WTC11 (cell line): ENCODE measurements at regions not wholly inside any gene's neighbourhood (a gene's known extent, or its start where the extent isn't known, plus 50 kb on each side); places are given as distances from the start of the nearest gene placed in this dataset.

Experiments
- ATAC-seq: fragments of 200-7000 bp; cut with Tn5 transposase; 2 replicates; pipeline ENCODE4 v1.10.0; 2021; ENCODE audit warnings: mild to moderate bottlenecking, moderate library complexity
- CTCF ChIA-PET: fragments of 300-600 bp; sonication (Branson Sonifier 250); formaldehyde crosslinking; loops from one replicate; lab custom pipeline; 2021; ENCODE audit warnings: antibody characterized with exemption; lab: Charles Lee
- POLR2A ChIA-PET: fragments of 350-600 bp; sonication (Branson Sonifier 250); formaldehyde crosslinking; loops from one replicate; lab custom pipeline; 2021; ENCODE audit warnings: antibody characterized with exemption; lab: Charles Lee
- DNase-seq: peaks from one replicate; pipeline ENCODE4 v3.0.0; 2021; ENCODE audit warnings: low spot score
- H3K27ac Mint-ChIP-seq: 2 replicates; pipeline ENCODE4 v1.8.0; 2021; ENCODE audit warnings: mixed read lengths
- H3K27me3 Mint-ChIP-seq: 2 replicates; pipeline ENCODE4 v1.8.0; 2021; ENCODE audit warnings: low read depth, mild to moderate bottlenecking, moderate library complexity, mixed read lengths
- H3K36me3 Mint-ChIP-seq: 2 replicates; pipeline ENCODE4 v1.8.0; 2021; ENCODE audit warnings: mixed read lengths
- H3K4me1 Mint-ChIP-seq: 2 replicates; pipeline ENCODE4 v1.8.0; 2022; ENCODE audit warnings: mixed read lengths
- H3K4me3 Mint-ChIP-seq: 2 replicates; pipeline ENCODE4 v1.8.0; 2021; ENCODE audit warnings: mild to moderate bottlenecking, moderate library complexity, mixed read lengths
- H3K9me3 Mint-ChIP-seq: 2 replicates; pipeline ENCODE4 v1.8.0; 2021; ENCODE audit warnings: mixed read lengths
- CREB1 ChIP-seq: sonication (generic); formaldehyde crosslinking; IDR thresholded peaks from 2 replicates; pipeline ENCODE4 v1.8.0; 2023; ENCODE audit warnings: mild to moderate bottlenecking, missing genetic modification reagents
- IRF2 ChIP-seq: sonication (generic); formaldehyde crosslinking; IDR thresholded peaks from 2 replicates; pipeline ENCODE4 v1.8.0; 2022; ENCODE audit warnings: low read depth, missing genetic modification reagents, borderline replicate concordance
- JUN ChIP-seq: sonication (generic); formaldehyde crosslinking; IDR thresholded peaks from 2 replicates; pipeline ENCODE4 v1.8.0; 2023; ENCODE audit warnings: mild to moderate bottlenecking, missing genetic modification reagents
- MXD4 ChIP-seq: fragments of 250-450 bp; sonication (Bioruptor Pico); IDR thresholded peaks from 2 replicates; pipeline ENCODE4 v1.8.0; 2021; ENCODE audit warnings: mild to moderate bottlenecking, moderate library complexity, borderline replicate concordance
- NR1H2 ChIP-seq: sonication (generic); formaldehyde crosslinking; IDR thresholded peaks from 2 replicates; pipeline ENCODE4 v1.9.0; 2021; ENCODE audit warnings: mild to moderate bottlenecking, moderate library complexity, missing genetic modification reagents
- OVOL2 ChIP-seq: fragments of 250-450 bp; sonication (Bioruptor Pico); IDR thresholded peaks from 2 replicates; pipeline ENCODE4 v1.9.0; 2021; ENCODE audit warnings: mild to moderate bottlenecking, borderline replicate concordance
- SP1 ChIP-seq: sonication (generic); formaldehyde crosslinking; conservative IDR thresholded peaks from 2 replicates; pipeline ENCODE4 v1.8.1; 2022; ENCODE audit warnings: missing genetic modification reagents
- TF ChIP-seq, protein P1 (sequence below): sonication (generic); formaldehyde crosslinking; IDR thresholded peaks from 2 replicates; pipeline ENCODE4 v1.8.0; 2023; ENCODE audit warnings: missing genetic modification reagents
- TF ChIP-seq, protein P2 (sequence below): sonication (generic); formaldehyde crosslinking; IDR thresholded peaks from 2 replicates; pipeline ENCODE4 v1.8.0; 2022; ENCODE audit warnings: mild to moderate bottlenecking, missing genetic modification reagents
- TF ChIP-seq, protein P3 (sequence below): sonication (generic); formaldehyde crosslinking; IDR thresholded peaks from 2 replicates; pipeline ENCODE4 v1.8.1; 2023; ENCODE audit warnings: mild to moderate bottlenecking, missing genetic modification reagents, borderline replicate concordance
- TF ChIP-seq, protein P4 (sequence below): sonication (generic); formaldehyde crosslinking; conservative IDR thresholded peaks from 2 replicates; pipeline ENCODE4 v1.8.1; 2023; ENCODE audit warnings: mild to moderate bottlenecking, low read depth, missing genetic modification reagents, moderate library complexity
- TF ChIP-seq, protein P5 (sequence below): sonication (generic); formaldehyde crosslinking; IDR thresholded peaks from 2 replicates; pipeline ENCODE4 v1.8.0; 2023; ENCODE audit warnings: mild to moderate bottlenecking, missing genetic modification reagents
- TF ChIP-seq, protein P6 (sequence below): sonication (generic); formaldehyde crosslinking; IDR thresholded peaks from 2 replicates; pipeline ENCODE4 v1.8.1; 2023; ENCODE audit warnings: mild to moderate bottlenecking, missing genetic modification reagents

DNA sequence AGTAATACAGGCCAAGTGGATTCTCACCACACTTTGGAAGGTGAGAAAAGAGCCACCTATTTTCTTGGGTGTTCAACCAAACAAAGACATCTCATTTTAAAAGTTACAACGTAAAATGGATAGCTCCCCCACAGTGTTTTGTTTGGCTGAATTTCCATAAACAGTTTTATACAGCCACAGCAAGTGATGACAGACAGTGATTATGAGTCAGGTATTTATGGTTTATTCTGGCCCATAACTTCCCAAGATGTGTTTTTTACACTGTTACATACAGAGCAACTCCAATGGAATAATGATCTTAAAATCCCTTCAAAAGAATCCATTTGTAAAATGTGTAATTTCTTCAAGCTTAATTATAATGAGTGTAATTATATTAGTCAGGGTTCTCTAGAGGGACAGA lies 421.3 kb downstream of the TLE1 start:
- no peaks in the 10 kb centered on the region for H3K4me1 Mint-ChIP-seq
- ChIA-PET CTCF (no interaction called here), POLR2A (interaction anchor here (0.6 kb wide), 1 partner anchor 1221 kb away, joined by 3 read pairs; no protein-coding TSS in a partner anchor)
- TF ChIP-seq, protein P1, sequence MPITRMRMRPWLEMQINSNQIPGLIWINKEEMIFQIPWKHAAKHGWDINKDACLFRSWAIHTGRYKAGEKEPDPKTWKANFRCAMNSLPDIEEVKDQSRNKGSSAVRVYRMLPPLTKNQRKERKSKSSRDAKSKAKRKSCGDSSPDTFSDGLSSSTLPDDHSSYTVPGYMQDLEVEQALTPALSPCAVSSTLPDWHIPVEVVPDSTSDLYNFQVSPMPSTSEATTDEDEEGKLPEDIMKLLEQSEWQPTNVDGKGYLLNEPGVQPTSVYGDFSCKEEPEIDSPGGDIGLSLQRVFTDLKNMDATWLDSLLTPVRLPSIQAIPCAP (CRISPR knock-in tag) = no peak
- no peak for TF ChIP-seq CREB1
- TF ChIP-seq, protein P2, sequence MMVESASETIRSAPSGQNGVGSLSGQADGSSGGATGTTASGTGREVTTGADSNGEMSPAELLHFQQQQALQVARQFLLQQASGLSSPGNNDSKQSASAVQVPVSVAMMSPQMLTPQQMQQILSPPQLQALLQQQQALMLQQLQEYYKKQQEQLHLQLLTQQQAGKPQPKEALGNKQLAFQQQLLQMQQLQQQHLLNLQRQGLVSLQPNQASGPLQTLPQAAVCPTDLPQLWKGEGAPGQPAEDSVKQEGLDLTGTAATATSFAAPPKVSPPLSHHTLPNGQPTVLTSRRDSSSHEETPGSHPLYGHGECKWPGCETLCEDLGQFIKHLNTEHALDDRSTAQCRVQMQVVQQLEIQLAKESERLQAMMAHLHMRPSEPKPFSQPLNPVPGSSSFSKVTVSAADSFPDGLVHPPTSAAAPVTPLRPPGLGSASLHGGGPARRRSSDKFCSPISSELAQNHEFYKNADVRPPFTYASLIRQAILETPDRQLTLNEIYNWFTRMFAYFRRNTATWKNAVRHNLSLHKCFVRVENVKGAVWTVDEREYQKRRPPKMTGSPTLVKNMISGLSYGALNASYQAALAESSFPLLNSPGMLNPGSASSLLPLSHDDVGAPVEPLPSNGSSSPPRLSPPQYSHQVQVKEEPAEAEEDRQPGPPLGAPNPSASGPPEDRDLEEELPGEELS (CRISPR knock-in tag) = no peak
- no peak for TF ChIP-seq JUN (CRISPR knock-in tag)
- TF ChIP-seq MXD4 (CRISPR knock-in tag) = no peak
- TF ChIP-seq, protein P3, sequence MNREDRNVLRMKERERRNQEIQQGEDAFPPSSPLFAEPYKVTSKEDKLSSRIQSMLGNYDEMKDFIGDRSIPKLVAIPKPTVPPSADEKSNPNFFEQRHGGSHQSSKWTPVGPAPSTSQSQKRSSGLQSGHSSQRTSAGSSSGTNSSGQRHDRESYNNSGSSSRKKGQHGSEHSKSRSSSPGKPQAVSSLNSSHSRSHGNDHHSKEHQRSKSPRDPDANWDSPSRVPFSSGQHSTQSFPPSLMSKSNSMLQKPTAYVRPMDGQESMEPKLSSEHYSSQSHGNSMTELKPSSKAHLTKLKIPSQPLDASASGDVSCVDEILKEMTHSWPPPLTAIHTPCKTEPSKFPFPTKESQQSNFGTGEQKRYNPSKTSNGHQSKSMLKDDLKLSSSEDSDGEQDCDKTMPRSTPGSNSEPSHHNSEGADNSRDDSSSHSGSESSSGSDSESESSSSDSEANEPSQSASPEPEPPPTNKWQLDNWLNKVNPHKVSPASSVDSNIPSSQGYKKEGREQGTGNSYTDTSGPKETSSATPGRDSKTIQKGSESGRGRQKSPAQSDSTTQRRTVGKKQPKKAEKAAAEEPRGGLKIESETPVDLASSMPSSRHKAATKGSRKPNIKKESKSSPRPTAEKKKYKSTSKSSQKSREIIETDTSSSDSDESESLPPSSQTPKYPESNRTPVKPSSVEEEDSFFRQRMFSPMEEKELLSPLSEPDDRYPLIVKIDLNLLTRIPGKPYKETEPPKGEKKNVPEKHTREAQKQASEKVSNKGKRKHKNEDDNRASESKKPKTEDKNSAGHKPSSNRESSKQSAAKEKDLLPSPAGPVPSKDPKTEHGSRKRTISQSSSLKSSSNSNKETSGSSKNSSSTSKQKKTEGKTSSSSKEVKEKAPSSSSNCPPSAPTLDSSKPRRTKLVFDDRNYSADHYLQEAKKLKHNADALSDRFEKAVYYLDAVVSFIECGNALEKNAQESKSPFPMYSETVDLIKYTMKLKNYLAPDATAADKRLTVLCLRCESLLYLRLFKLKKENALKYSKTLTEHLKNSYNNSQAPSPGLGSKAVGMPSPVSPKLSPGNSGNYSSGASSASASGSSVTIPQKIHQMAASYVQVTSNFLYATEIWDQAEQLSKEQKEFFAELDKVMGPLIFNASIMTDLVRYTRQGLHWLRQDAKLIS (CRISPR knock-in tag) = no peak
- no peak for ATAC-seq
- peaks cover 49% of the 10 kb centered on the region for H3K9me3 Mint-ChIP-seq
- DNase-seq = no peak
- no peak overlapping the region for H3K4me3 Mint-ChIP-seq
- no peaks in the 10 kb centered on the region for H3K27me3 Mint-ChIP-seq
- no peak overlapping the region for H3K27ac Mint-ChIP-seq
- H3K36me3 Mint-ChIP-seq = peaks cover 12% of the 10 kb centered on the region

DNA sequence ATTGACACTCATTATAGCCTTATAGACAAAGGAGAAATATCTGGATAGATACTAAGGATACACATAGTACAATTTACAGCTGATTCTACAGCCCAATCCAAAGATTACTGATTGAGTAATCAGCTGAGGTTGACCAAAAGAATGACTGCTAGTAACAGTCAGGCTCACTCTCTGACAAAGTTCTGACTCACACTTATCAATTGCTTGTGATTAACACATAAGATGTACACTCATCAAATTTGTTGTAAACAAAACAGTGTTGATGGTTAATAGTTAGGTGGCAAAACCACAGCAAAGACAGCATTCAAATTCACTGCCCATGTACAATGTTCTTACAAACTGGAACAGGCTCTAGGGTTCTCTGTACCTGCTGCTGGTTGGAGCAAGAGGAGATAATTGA lies 422.7 kb downstream of the TLE1 start:
- Mint-ChIP-seq H3K27me3 (no peaks in the 10 kb centered on the region), H3K9me3 (peaks cover 52% of the 10 kb centered on the region), H3K4me3 (no peak overlapping the region), H3K36me3 (peaks cover 13% of the 10 kb centered on the region), H3K4me1 (no peaks in the 10 kb centered on the region), H3K27ac (no peak overlapping the region)
- CTCF ChIA-PET = no interaction called here
- TF ChIP-seq CREB1 (no peak), OVOL2 (CRISPR knock-in tag) (no peak), IRF2 (no peak), NR1H2 (no peak)
- DNase-seq (no peak), ATAC-seq (no peak)
- POLR2A ChIA-PET = no interaction called here

DNA sequence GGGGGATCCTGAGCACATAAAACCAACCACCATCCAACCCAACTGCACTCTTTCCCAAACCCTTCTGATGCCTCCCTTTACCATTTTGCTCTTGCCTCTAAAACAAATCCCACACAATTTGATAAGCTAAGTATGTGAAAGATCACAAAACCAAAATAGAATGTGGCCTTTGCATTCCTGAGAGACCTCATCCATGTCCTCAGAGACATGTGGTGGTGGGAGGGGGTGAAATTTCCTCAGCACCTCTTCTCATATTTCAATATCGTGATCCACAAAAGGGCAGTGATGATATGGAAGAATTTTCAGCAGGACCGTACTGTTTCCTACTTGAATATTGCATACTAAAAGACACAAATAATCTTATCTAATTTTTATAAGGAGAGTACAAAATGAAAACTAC lies 423.3 kb downstream of the TLE1 start:
- POLR2A ChIA-PET = interaction anchor here (0.5 kb wide), 1 partner anchor 394 kb away, joined by 3 read pairs; no protein-coding TSS in a partner anchor
- no peak overlapping the region for H3K27ac Mint-ChIP-seq
- TF ChIP-seq, protein P4, sequence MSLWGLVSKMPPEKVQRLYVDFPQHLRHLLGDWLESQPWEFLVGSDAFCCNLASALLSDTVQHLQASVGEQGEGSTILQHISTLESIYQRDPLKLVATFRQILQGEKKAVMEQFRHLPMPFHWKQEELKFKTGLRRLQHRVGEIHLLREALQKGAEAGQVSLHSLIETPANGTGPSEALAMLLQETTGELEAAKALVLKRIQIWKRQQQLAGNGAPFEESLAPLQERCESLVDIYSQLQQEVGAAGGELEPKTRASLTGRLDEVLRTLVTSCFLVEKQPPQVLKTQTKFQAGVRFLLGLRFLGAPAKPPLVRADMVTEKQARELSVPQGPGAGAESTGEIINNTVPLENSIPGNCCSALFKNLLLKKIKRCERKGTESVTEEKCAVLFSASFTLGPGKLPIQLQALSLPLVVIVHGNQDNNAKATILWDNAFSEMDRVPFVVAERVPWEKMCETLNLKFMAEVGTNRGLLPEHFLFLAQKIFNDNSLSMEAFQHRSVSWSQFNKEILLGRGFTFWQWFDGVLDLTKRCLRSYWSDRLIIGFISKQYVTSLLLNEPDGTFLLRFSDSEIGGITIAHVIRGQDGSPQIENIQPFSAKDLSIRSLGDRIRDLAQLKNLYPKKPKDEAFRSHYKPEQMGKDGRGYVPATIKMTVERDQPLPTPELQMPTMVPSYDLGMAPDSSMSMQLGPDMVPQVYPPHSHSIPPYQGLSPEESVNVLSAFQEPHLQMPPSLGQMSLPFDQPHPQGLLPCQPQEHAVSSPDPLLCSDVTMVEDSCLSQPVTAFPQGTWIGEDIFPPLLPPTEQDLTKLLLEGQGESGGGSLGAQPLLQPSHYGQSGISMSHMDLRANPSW = no peak
- TF ChIP-seq SP1 = no peak
- TF ChIP-seq, protein P5, sequence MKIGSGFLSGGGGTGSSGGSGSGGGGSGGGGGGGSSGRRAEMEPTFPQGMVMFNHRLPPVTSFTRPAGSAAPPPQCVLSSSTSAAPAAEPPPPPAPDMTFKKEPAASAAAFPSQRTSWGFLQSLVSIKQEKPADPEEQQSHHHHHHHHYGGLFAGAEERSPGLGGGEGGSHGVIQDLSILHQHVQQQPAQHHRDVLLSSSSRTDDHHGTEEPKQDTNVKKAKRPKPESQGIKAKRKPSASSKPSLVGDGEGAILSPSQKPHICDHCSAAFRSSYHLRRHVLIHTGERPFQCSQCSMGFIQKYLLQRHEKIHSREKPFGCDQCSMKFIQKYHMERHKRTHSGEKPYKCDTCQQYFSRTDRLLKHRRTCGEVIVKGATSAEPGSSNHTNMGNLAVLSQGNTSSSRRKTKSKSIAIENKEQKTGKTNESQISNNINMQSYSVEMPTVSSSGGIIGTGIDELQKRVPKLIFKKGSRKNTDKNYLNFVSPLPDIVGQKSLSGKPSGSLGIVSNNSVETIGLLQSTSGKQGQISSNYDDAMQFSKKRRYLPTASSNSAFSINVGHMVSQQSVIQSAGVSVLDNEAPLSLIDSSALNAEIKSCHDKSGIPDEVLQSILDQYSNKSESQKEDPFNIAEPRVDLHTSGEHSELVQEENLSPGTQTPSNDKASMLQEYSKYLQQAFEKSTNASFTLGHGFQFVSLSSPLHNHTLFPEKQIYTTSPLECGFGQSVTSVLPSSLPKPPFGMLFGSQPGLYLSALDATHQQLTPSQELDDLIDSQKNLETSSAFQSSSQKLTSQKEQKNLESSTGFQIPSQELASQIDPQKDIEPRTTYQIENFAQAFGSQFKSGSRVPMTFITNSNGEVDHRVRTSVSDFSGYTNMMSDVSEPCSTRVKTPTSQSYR (CRISPR knock-in tag) = no peak
- TF ChIP-seq, protein P6, sequence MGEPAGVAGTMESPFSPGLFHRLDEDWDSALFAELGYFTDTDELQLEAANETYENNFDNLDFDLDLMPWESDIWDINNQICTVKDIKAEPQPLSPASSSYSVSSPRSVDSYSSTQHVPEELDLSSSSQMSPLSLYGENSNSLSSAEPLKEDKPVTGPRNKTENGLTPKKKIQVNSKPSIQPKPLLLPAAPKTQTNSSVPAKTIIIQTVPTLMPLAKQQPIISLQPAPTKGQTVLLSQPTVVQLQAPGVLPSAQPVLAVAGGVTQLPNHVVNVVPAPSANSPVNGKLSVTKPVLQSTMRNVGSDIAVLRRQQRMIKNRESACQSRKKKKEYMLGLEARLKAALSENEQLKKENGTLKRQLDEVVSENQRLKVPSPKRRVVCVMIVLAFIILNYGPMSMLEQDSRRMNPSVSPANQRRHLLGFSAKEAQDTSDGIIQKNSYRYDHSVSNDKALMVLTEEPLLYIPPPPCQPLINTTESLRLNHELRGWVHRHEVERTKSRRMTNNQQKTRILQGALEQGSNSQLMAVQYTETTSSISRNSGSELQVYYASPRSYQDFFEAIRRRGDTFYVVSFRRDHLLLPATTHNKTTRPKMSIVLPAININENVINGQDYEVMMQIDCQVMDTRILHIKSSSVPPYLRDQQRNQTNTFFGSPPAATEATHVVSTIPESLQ = no peak
- no peak for TF ChIP-seq NR1H2

More for the DNA sequence above, 423.3 kb downstream of the TLE1 start:
- DNase-seq (no peak), ATAC-seq (no peak)
- Mint-ChIP-seq H3K4me3 (no peak overlapping the region), H3K27me3 (no peaks in the 10 kb centered on the region), H3K9me3 (peaks cover 52% of the 10 kb centered on the region), H3K4me1 (no peaks in the 10 kb centered on the region), H3K36me3 (peaks cover 16% of the 10 kb centered on the region)
- CTCF ChIA-PET = no interaction called here
